Omental fat pad (tissue), 3 donors: ENCODE measurements at regions not wholly inside any gene's neighbourhood (a gene's known extent, or its start where the extent isn't known, plus 50 kb on each side); places are given as distances from the start of the nearest gene placed in this dataset.

ENCODE experiments used
- ATAC-seq: fragments of 150-250 bp; one replicate; pipeline ENCODE4 v1.9.1; 2016; ENCODE audit warnings: mild to moderate bottlenecking, moderate library complexity; ENCODE audit not compliant: low FRiP score
- DNase-seq: peaks from one replicate; pipeline ENCODE4 v3.0.0-alpha.2; 2019; ENCODE audit warnings: low spot score
- CTCF ChIP-seq, 3 donors: fragments of 450-650 bp; IDR thresholded peaks; one replicate each; pipeline ENCODE4 v1.5.1; 2016 to 2017; ENCODE audit warnings: antibody characterized with exemption in 3 of 3, mild to moderate bottlenecking in 3 of 3, moderate library complexity in 2 of 3

GRCh38 chr3:99586701-99587100, 51.7 kb upstream of the COL8A1 start:
- ATAC-seq (no peak), DNase-seq (no peak)
- no peak for TF ChIP-seq CTCF (IDR thresholded peaks at IDR 0.05)

DNA sequence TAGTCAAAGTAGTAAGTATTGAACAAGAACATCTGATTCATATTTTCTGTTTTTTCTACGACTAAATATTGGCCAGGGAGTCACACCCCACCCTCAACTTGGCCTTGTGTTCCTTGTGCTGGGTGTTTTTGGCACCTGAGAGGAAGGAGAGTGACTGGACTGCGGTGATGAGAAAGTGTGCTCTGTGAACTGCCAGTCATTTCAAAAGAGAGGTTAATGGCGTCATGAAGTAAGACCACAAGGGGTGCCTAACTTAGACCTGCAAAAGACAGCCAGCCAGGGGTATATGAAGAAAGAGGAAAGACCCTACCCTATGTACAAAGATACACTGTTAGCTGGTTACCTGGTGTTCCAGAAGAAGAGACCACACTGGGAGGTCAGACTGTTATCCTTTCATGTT, 58.4 kb upstream of the COL8A1 start:
- no peak for TF ChIP-seq CTCF (IDR thresholded peaks at IDR 0.05)

DNA sequence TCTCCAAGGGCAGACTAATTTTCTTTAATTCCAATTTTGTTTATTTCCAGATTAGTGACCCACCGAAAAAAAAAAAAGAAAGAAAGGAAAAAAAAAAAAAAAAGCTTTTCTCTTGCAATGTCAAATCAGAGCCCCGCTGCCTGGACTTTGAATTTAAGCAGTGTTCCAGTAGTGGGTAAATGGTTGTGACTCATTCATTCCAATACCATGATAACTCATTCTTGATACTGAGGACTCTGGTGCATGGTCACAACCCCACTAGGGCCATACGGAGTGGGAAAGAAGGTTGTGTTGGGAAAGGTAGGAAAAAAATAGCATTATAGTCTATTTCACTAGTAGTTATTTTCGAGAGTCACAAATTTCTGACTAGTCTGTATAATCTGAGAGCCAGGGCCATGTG, 59.1 kb upstream of the COL8A1 start:
- DNase-seq, result no peak
- no peak for ATAC-seq
- TF ChIP-seq CTCF (IDR thresholded peaks at IDR 0.05), result no peak

More for the DNA sequence above, 58.4 kb upstream of the COL8A1 start:
- ATAC-seq, result no peak
- no peak for DNase-seq

- DNase-seq, result no peak
- no peak for TF ChIP-seq CTCF (IDR thresholded peaks at IDR 0.05)
- no peak for ATAC-seq
Measured at GRCh38 chr3:99578339-99578970, 59.9 kb upstream of the COL8A1 start.

- TF ChIP-seq CTCF (IDR thresholded peaks at IDR 0.05), result no peak
- DNase-seq, result no peak
- ATAC-seq, result no peak
Measured at GRCh38 chr3:99576904-99577559, 61.4 kb upstream of the COL8A1 start.

GRCh38 chr3:99575683-99576082, 62.7 kb upstream of the COL8A1 start:
- DNase-seq (no peak), ATAC-seq (no peak)
- no peak for TF ChIP-seq CTCF (IDR thresholded peaks at IDR 0.05)

DNA sequence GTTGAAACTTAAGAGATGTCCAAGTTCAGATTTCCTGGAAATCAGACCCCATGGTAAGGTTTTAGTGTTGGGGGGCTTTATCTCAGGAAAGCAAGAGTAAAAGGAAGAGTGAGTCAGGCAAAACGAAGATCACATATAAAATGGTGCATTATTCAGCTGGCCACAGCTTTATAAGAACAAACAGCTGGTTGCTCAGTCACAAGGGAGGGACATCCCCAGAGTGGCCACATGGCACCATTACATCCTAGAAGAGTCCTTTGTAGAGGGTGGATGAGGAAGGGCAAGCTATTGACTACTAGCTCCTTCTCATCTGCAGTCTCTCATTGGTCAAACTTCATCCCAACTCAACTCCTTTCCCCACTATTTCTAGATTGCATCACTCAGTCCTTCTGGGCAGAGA, 68.3 kb upstream of the COL8A1 start:
- TF ChIP-seq CTCF (IDR thresholded peaks at IDR 0.05), result no peak

More for the DNA sequence above, 68.3 kb upstream of the COL8A1 start:
- DNase-seq (no peak), ATAC-seq (no peak)
